Natural killer cell (primary cell): ENCODE measurements at regions not wholly inside any gene's neighbourhood (a gene's known extent, or its start where the extent isn't known, plus 50 kb on each side); places are given as distances from the start of the nearest gene placed in this dataset.
"Not testable (repeated sequence)": the region's sequence is repeated elsewhere in the genome, so short reads cannot be mapped to it uniquely, and the experiment has no call there.

Source experiments
- ATAC-seq, 3 donors: fragments of 150-1000 bp in 2 of 3; fragments of 200-7000 bp in 1 of 3; cut with Tn5 transposase; 1 replicate in 1 of 3; 2 replicates in 2 of 3; pipeline ENCODE4 v1.10.0; 2021; ENCODE audit warnings: mild to moderate bottlenecking in 2 of 3, moderate library complexity in 2 of 3
- DNase-seq, 2 donors: peaks; one replicate each; pipeline versions ENCODE4 v3.0.0 to v3.0.0-alpha.2; 2013 to 2021; ENCODE audit warnings: mixed read lengths in 1 of 2
- H3K27ac ChIP-seq: one replicate; pipeline ENCODE4 v1.5.1; 2013; ENCODE audit warnings: mild to moderate bottlenecking, low read length
- H3K27me3 ChIP-seq: one replicate; pipeline ENCODE4 v1.6.1; 2013; ENCODE audit warnings: low read length; ENCODE audit not compliant: control insufficient read depth, insufficient read depth
- H3K36me3 ChIP-seq: one replicate; pipeline ENCODE4 v1.6.1; 2013; ENCODE audit warnings: low read length; ENCODE audit not compliant: control insufficient read depth, insufficient read depth
- H3K4me1 ChIP-seq: one replicate; pipeline ENCODE4 v1.6.1; 2013; ENCODE audit warnings: low read length; ENCODE audit not compliant: control insufficient read depth, insufficient read depth
- H3K4me3 ChIP-seq: one replicate; pipeline ENCODE4 v1.5.1; 2013; ENCODE audit warnings: low read length
- H3K9me3 ChIP-seq: one replicate; pipeline ENCODE4 v1.6.1; 2013; ENCODE audit warnings: low read length; ENCODE audit not compliant: control insufficient read depth, insufficient read depth
- H3K27ac Mint-ChIP-seq, 2 donors: one replicate each; pipeline ENCODE4 v1.8.0; 2022; ENCODE audit warnings: mild to moderate bottlenecking in 2 of 2, mixed read lengths in 2 of 2, moderate library complexity in 1 of 2
- H3K27me3 Mint-ChIP-seq, 2 donors: one replicate each; pipeline ENCODE4 v1.8.0; 2022; ENCODE audit warnings: low read depth in 2 of 2, mixed read lengths in 2 of 2
- H3K36me3 Mint-ChIP-seq: one replicate; pipeline ENCODE4 v1.8.0; 2022; ENCODE audit warnings: mixed read lengths
- H3K4me1 Mint-ChIP-seq, 2 donors: one replicate each; pipeline ENCODE4 v1.8.0; 2022; ENCODE audit warnings: mixed read lengths in 2 of 2
- H3K4me3 Mint-ChIP-seq: one replicate; pipeline ENCODE4 v1.8.0; 2022; ENCODE audit warnings: mild to moderate bottlenecking, moderate library complexity, mixed read lengths
- H3K9me3 Mint-ChIP-seq, 2 donors: one replicate each; pipeline ENCODE4 v1.8.0; 2022; ENCODE audit warnings: mixed read lengths in 2 of 2
- WGBS: methylation state at CpG from one replicate; pipeline ENCODE4 v1.1.7; 2013; ENCODE audit warnings: missing lambda C conversion rate; ENCODE audit not compliant: insufficient coverage; 5-methylcytosine and 5-hydroxymethylcytosine counted together
- intact Hi-C: fragments of 100-400 bp; cut with micrococcal nuclease; formaldehyde crosslinking; loops from one replicate; pipeline ENCODE4 v1.14.2; 2022
- TF ChIP-seq, protein P1 (sequence below): fragments of 200-600 bp; IDR thresholded peaks from one replicate; pipeline ENCODE4 v1.8.0; 2022; ENCODE audit warnings: antibody characterized with exemption

DNA sequence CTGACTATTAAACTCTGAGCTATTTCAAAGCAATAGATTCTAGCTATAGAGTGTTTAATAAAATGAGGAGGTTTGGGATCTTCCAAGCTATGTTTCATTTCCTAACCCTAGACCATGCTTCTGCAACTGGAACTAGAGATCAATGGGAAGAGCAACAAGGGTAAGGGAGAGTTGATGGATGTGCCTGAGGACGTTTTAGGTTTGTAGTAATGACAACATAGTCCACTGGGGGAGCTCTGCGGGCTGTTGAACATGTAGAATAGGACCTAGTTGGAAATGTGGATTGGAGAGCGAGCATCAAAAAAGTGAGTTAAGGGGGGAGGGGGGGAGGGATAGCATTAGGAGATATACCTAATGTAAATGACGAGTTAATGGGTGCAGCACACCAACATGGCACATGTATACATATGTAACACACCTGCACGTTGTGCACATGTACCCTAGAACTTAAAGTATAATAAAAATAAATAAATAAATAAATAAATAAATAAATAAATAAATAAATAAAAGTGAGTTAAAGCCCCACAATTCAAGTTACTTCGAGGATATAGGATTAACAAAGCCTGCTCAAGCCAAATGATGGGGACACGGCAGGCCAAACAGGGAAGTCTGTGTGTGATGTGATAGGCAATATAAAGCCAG, 165.7 kb upstream of the HES1 start:
- TF ChIP-seq, protein P1, sequence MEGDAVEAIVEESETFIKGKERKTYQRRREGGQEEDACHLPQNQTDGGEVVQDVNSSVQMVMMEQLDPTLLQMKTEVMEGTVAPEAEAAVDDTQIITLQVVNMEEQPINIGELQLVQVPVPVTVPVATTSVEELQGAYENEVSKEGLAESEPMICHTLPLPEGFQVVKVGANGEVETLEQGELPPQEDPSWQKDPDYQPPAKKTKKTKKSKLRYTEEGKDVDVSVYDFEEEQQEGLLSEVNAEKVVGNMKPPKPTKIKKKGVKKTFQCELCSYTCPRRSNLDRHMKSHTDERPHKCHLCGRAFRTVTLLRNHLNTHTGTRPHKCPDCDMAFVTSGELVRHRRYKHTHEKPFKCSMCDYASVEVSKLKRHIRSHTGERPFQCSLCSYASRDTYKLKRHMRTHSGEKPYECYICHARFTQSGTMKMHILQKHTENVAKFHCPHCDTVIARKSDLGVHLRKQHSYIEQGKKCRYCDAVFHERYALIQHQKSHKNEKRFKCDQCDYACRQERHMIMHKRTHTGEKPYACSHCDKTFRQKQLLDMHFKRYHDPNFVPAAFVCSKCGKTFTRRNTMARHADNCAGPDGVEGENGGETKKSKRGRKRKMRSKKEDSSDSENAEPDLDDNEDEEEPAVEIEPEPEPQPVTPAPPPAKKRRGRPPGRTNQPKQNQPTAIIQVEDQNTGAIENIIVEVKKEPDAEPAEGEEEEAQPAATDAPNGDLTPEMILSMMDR, result peak; percentile 29
- H3K4me1 ChIP-seq, H3K9me3 Mint-ChIP-seq, H3K4me3 Mint-ChIP-seq, H3K4me1 Mint-ChIP-seq, H3K27ac Mint-ChIP-seq, H3K9me3 ChIP-seq, H3K36me3 Mint-ChIP-seq, H3K27ac ChIP-seq, H3K36me3 ChIP-seq, H3K27me3 ChIP-seq, intact Hi-C loops, H3K4me3 ChIP-seq: not testable (repeated sequence)
- DNase-seq (peak in 1 of 2 donors; percentile 41), ATAC-seq (peak in 1 of 3 donors; percentile 61)
- H3K27me3 Mint-ChIP-seq, result peaks cover 51 to 82% of the 10 kb centered on the region in 2 donors
- WGBS, result 24% methylated on average over 5 of the region's 7 CpGs

DNA sequence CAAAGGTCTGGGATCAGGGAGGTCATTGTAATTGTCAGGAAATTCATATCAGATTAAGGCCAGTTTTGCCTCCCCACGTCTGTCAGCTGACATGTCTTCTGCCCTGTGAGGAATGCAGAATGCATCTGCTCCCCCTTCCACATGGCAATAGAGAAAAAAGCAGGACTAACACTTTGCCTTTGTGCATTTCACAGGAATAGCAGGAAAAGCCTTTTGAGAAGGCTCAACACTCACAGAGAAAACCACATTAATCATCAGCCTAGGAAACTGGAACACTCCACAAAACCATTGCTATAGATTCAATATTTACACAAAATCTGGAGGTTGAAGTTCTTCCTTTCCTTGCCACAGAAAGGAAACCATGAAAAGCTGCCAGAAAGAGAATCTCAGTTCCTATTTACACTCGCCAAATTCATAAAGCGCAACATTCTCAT, 165.2 kb upstream of the HES1 start:
- Histone ChIP-seq H3K4me3 (no peak overlapping the region), H3K36me3 (no peaks in the 10 kb centered on the region), H3K9me3 (no peaks in the 10 kb centered on the region), H3K27me3 (no peaks in the 10 kb centered on the region), H3K27ac (no peak overlapping the region), H3K4me1 (peaks cover 4% of the 10 kb centered on the region)
- Mint-ChIP-seq H3K9me3 (no peaks in the 10 kb centered on the region), H3K27ac (no peak overlapping the region), H3K4me3 (no peak overlapping the region), H3K27me3 (peaks cover 51 to 82% of the 10 kb centered on the region in 2 donors), H3K4me1 (no peaks in the 10 kb centered on the region), H3K36me3 (no peaks in the 10 kb centered on the region)
- DNase-seq, result no peak
- ATAC-seq, result no peak
- WGBS, result 3% methylated on average over 3 of the region's 3 CpGs
- intact Hi-C loops, result no loop called here
- TF ChIP-seq, protein P1, result no peak

DNA sequence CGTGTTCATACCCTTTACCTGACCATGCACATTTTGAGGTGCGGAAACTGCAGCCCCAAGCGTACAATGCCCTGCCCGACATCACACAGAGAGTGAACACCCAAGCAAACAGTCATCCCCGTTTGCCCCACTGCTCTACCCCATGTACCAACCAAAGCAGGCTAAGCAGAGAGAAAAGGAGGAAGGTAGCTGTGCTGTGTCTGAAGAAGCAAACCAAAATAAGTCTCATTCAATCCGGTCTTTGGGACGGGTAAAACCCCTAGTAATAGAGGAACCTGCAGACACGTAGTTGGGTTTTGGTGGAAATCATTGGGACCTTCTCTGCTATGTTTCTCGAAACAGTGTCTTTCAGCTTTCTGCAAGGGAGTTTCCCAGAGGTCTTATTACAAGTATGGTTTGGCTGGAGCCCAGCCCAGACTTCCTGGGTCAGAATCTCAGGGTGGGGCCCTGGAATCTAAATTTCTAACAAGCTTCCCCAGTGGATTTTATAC, 164.6 kb upstream of the HES1 start:
- Mint-ChIP-seq H3K36me3 (no peaks in the 10 kb centered on the region), H3K27me3 (peaks cover 53 to 79% of the 10 kb centered on the region in 2 donors), H3K9me3 (no peaks in the 10 kb centered on the region), H3K27ac (no peak overlapping the region), H3K4me3 (no peak overlapping the region), H3K4me1 (no peaks in the 10 kb centered on the region)
- intact Hi-C loops, result no loop called here
- peaks cover 4% of the 10 kb centered on the region for H3K4me1 ChIP-seq
- WGBS, result 12% methylated on average over 8 of the region's 9 CpGs
- H3K27ac ChIP-seq, result no peak overlapping the region
- DNase-seq (peak in 1 of 2 donors; percentile 14), ATAC-seq (peak in 1 of 3 donors; percentile 26)
- no peaks in the 10 kb centered on the region for H3K27me3 ChIP-seq
- TF ChIP-seq, protein P1, result no peak
- no peak overlapping the region for H3K4me3 ChIP-seq
- no peaks in the 10 kb centered on the region for H3K36me3 ChIP-seq
- no peaks in the 10 kb centered on the region for H3K9me3 ChIP-seq

DNA sequence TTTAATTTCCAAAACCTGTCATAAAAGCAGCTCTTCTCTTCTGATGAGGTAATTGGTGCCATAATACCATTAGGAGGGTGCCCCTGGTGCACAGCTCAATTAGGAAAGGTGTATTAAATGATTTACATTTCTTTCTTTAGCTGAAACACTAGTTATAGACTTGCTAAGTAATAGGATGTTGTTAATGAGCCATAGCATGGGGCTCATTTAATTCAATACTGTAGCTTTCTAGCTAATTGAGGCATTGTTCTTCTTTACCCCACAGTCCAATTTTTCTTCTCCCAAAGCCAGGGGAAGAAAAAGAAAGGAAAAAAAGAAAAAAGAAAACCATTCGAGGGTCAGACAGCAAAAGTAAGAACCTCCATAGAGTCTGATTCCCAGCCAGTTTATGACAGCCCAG, 164.0 kb upstream of the HES1 start:
- no peak overlapping the region for H3K27ac Mint-ChIP-seq

More for the DNA sequence above, 164.0 kb upstream of the HES1 start:
- TF ChIP-seq, protein P1, result no peak
- no peaks in the 10 kb centered on the region for H3K9me3 Mint-ChIP-seq
- no peak overlapping the region for H3K4me3 Mint-ChIP-seq
- no peaks in the 10 kb centered on the region for H3K4me1 Mint-ChIP-seq
- DNase-seq (no peak), ATAC-seq (no peak)
- Histone ChIP-seq H3K4me3 (no peak overlapping the region), H3K36me3 (no peaks in the 10 kb centered on the region), H3K27me3 (no peaks in the 10 kb centered on the region), H3K4me1 (peaks cover 4% of the 10 kb centered on the region), H3K27ac (no peak overlapping the region), H3K9me3 (no peaks in the 10 kb centered on the region)
- peaks cover 49 to 72% of the 10 kb centered on the region in 2 donors for H3K27me3 Mint-ChIP-seq
- H3K36me3 Mint-ChIP-seq, result no peaks in the 10 kb centered on the region
- 73% methylated on average over 1 of the region's 1 CpG for WGBS
- intact Hi-C loops, result no loop called here
